Epidermal melanocyte (primary cell): ENCODE measurements at regions not wholly inside any gene's neighbourhood (a gene's known extent, or its start where the extent isn't known, plus 50 kb on each side); places are given as distances from the start of the nearest gene placed in this dataset.

ENCODE experiments used
- DNase-seq: peaks from one replicate; pipeline ENCODE4 v3.0.0; 2011; ENCODE audit warnings: low spot score; ENCODE audit not compliant: insufficient read length

- DNase-seq = no peak
These were observed 188.8 kb downstream of the POSTN start for GRCh38 chr13:37409756-37410155.

- no peak for DNase-seq
These were observed 191.4 kb downstream of the POSTN start for GRCh38 chr13:37407156-37407555.

GRCh38 chr13:37406031-37406430 lies 192.5 kb downstream of the POSTN start:
- no peak for DNase-seq

GRCh38 chr13:37403776-37404527 lies 194.6 kb downstream of the POSTN start:
- DNase-seq = no peak

GRCh38 chr13:37401721-37402120 lies 196.8 kb downstream of the POSTN start:
- no peak for DNase-seq

- no peak for DNase-seq
These were observed 201.0 kb downstream of the POSTN start for GRCh38 chr13:37397535-37397934.

- no peak for DNase-seq
These were observed 203.0 kb downstream of the POSTN start for GRCh38 chr13:37395544-37395943.

GRCh38 chr13:37392389-37392788 lies 206.2 kb downstream of the POSTN start:
- no peak for DNase-seq

GRCh38 chr13:37390735-37391134 lies 207.8 kb downstream of the POSTN start:
- no peak for DNase-seq

- DNase-seq = no peak
These were observed 212.5 kb downstream of the POSTN start for GRCh38 chr13:37385956-37386670.

- DNase-seq = no peak
These were observed 213.3 kb downstream of the POSTN start for GRCh38 chr13:37385248-37385647.

- peak; percentile 25 for DNase-seq
These were observed 214.7 kb downstream of the POSTN start for GRCh38 chr13:37383856-37384370.

- DNase-seq = no peak
These were observed 215.5 kb downstream of the POSTN start for GRCh38 chr13:37383046-37383445.

- DNase-seq = no peak
These were observed 216.4 kb downstream of the POSTN start for GRCh38 chr13:37382146-37382545.

GRCh38 chr13:37381502-37381901 lies 217.1 kb downstream of the POSTN start:
- DNase-seq = no peak

- DNase-seq = no peak
These were observed 218.7 kb downstream of the POSTN start for GRCh38 chr13:37379841-37380240.

- DNase-seq = no peak
These were observed 222.8 kb downstream of the POSTN start for GRCh38 chr13:37375724-37376123.

GRCh38 chr13:37375071-37375470 lies 223.5 kb downstream of the POSTN start:
- no peak for DNase-seq

GRCh38 chr13:37369616-37370015 lies 229.0 kb downstream of the POSTN start:
- no peak for DNase-seq

- no peak for DNase-seq
These were observed 230.1 kb downstream of the POSTN start for GRCh38 chr13:37368501-37368900.

- no peak for DNase-seq
These were observed 232.4 kb downstream of the POSTN start for GRCh38 chr13:37366044-37366770.

- DNase-seq = no peak
These were observed 233.1 kb downstream of the POSTN start for GRCh38 chr13:37365496-37365895.
